ENCODE measurements at regions not wholly inside any gene's neighbourhood (a gene's known extent, or its start where the extent isn't known, plus 50 kb on each side); places are given as distances from the start of the nearest gene placed in this dataset.
"Not testable (repeated sequence)": the region's sequence is repeated elsewhere in the genome, so short reads cannot be mapped to it uniquely, and the experiment has no call there.

- DNase-seq: no peak
- no peak for ATAC-seq (replicated peaks in 1 of 4)
Measured at GRCh38 chr2:192952245-192952644, 757.5 kb upstream of the TMEFF2 start.

DNA sequence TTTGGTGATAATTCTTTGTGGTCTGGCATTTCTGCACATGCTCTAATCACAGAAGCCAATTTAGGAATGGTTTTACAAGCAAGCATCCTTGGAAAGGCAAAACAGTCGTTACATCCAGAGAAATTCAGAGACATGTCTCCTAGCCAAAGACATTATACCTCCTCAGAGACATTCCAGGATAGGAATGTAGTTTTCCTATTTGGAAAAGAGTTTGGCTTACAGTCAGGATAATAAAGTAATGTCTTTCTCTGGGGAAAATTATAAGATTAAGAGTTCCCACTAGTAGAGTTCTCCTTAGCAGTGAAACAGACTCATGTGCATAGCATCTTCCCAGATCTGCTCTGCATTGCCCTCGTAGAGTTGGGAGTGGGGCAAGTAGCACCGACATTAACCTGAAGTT is 753.6 kb upstream of the TMEFF2 start:
- Mint-ChIP-seq H3K36me3 (no peaks in the 10 kb centered on the region), H3K27me3 (no peaks in the 10 kb centered on the region), H3K27ac (no peak overlapping the region), H3K4me1 (no peaks in the 10 kb centered on the region), H3K4me3 (no peak overlapping the region), H3K9me3 (no peaks in the 10 kb centered on the region)
- no peaks in the 10 kb centered on the region for H3K36me3 ChIP-seq (ENCODE audit: control insufficient read depth in 2 of 2, extremely low read depth in 1 of 2, insufficient read depth in 1 of 2, low read length in 1 of 2)
- no peaks in the 10 kb centered on the region for H3K27me3 ChIP-seq (replicated peaks in 1 of 2; ENCODE audit: control insufficient read depth in 2 of 2, extremely low read depth in 1 of 2, insufficient read depth in 2 of 2, low read length in 1 of 2)
- WGBS (ENCODE audit: insufficient coverage): 80% methylated on average over 1 of the region's 3 CpGs
- POLR2A ChIA-PET: no interaction called here
- no peak overlapping the region for H3K4me3 ChIP-seq (ENCODE audit: control insufficient read depth in 1 of 2, extremely low read depth in 1 of 2, low read length in 1 of 2)
- ATAC-seq (replicated peaks in 1 of 4) (no peak), DNase-seq (no peak)
- no peaks in the 10 kb centered on the region for H3K9me3 ChIP-seq
- H3K4me1 ChIP-seq (ENCODE audit: control insufficient read depth in 1 of 2, extremely low read depth in 1 of 2, insufficient read depth in 2 of 2, low read length in 2 of 2): no peaks in the 10 kb centered on the region
- CTCF ChIA-PET: no interaction called here
- H3K27ac ChIP-seq (ENCODE audit: low read length): no peak overlapping the region

More at GRCh38 chr2:192952245-192952644, 757.5 kb upstream of the TMEFF2 start:
- Histone ChIP-seq H3K27me3 (replicated peaks in 1 of 2; ENCODE audit: control insufficient read depth in 2 of 2, extremely low read depth in 1 of 2, insufficient read depth in 2 of 2, low read length in 1 of 2) (no peaks in the 10 kb centered on the region), H3K36me3 (ENCODE audit: control insufficient read depth in 2 of 2, extremely low read depth in 1 of 2, insufficient read depth in 1 of 2, low read length in 1 of 2) (no peaks in the 10 kb centered on the region), H3K4me1 (ENCODE audit: control insufficient read depth in 1 of 2, extremely low read depth in 1 of 2, insufficient read depth in 2 of 2, low read length in 2 of 2) (no peaks in the 10 kb centered on the region), H3K27ac (ENCODE audit: low read length) (no peak overlapping the region), H3K4me3 (ENCODE audit: control insufficient read depth in 1 of 2, extremely low read depth in 1 of 2, low read length in 1 of 2) (no peak overlapping the region), H3K9me3 (no peaks in the 10 kb centered on the region)
- no peak overlapping the region for H3K4me3 Mint-ChIP-seq
- no peaks in the 10 kb centered on the region for H3K36me3 Mint-ChIP-seq
- WGBS (ENCODE audit: insufficient coverage): no CpG with 5 or more reads among the region's 2 CpGs
- POLR2A ChIA-PET: no interaction called here
- no peaks in the 10 kb centered on the region for H3K9me3 Mint-ChIP-seq
- no peaks in the 10 kb centered on the region for H3K4me1 Mint-ChIP-seq
- no peak overlapping the region for H3K27ac Mint-ChIP-seq
- CTCF ChIA-PET: no interaction called here
- no peaks in the 10 kb centered on the region for H3K27me3 Mint-ChIP-seq

DNA sequence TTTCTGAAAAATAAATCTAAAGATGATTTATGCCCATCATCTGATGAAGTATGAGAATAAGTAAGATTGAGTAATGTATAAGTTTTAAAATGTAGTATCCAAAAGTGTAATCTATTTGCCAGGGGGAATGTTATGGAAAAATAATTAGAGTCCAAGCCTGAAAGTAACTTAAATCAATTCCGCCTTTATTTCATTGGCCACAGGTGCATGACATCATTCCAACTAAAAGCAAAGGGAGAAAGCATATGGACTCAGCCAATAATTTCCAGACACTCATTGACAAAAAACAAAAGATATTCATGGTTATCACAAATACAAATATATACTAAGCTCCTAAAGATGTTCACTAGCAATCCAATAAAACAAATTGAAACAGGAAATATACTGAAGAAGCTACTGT is 752.6 kb upstream of the TMEFF2 start:
- Mint-ChIP-seq H3K4me3 (no peak overlapping the region), H3K27ac (no peak overlapping the region), H3K27me3 (no peaks in the 10 kb centered on the region), H3K36me3 (no peaks in the 10 kb centered on the region), H3K9me3 (peaks cover 0 to 6% (median 0%) of the 10 kb centered on the region in 3 donors), H3K4me1 (no peaks in the 10 kb centered on the region)
- WGBS (ENCODE audit: insufficient coverage): 100% methylated on average over 1 of the region's 1 CpG
- no peaks in the 10 kb centered on the region for H3K27me3 ChIP-seq (replicated peaks in 1 of 2; ENCODE audit: control insufficient read depth in 2 of 2, extremely low read depth in 1 of 2, insufficient read depth in 2 of 2, low read length in 1 of 2)
- no peaks in the 10 kb centered on the region for H3K36me3 ChIP-seq (ENCODE audit: control insufficient read depth in 2 of 2, extremely low read depth in 1 of 2, insufficient read depth in 1 of 2, low read length in 1 of 2)
- no peaks in the 10 kb centered on the region for H3K4me1 ChIP-seq (ENCODE audit: control insufficient read depth in 1 of 2, extremely low read depth in 1 of 2, insufficient read depth in 2 of 2, low read length in 2 of 2)
- no peak overlapping the region for H3K4me3 ChIP-seq (ENCODE audit: control insufficient read depth in 1 of 2, extremely low read depth in 1 of 2, low read length in 1 of 2)
- no peaks in the 10 kb centered on the region for H3K9me3 ChIP-seq
- POLR2A ChIA-PET: no interaction called here
- CTCF ChIA-PET: no interaction called here
- no peak overlapping the region for H3K27ac ChIP-seq (ENCODE audit: low read length)
- no peak for ATAC-seq (replicated peaks in 1 of 4)
- no peak for DNase-seq

- Mint-ChIP-seq H3K27ac (no peak overlapping the region), H3K4me1 (no peaks in the 10 kb centered on the region), H3K36me3 (no peaks in the 10 kb centered on the region), H3K27me3 (no peaks in the 10 kb centered on the region), H3K9me3 (peaks cover 2 to 24% (median 4%) of the 10 kb centered on the region in 3 donors), H3K4me3 (no peak overlapping the region)
- ChIA-PET CTCF (no interaction called here), POLR2A (no interaction called here)
- no peaks in the 10 kb centered on the region for H3K27me3 ChIP-seq (replicated peaks in 1 of 2; ENCODE audit: control insufficient read depth in 2 of 2, extremely low read depth in 1 of 2, insufficient read depth in 2 of 2, low read length in 1 of 2)
- no peaks in the 10 kb centered on the region for H3K36me3 ChIP-seq (ENCODE audit: control insufficient read depth in 2 of 2, extremely low read depth in 1 of 2, insufficient read depth in 1 of 2, low read length in 1 of 2)
- ATAC-seq (replicated peaks in 1 of 4): no peak
- no peak overlapping the region for H3K4me3 ChIP-seq (ENCODE audit: control insufficient read depth in 1 of 2, extremely low read depth in 1 of 2, low read length in 1 of 2)
- no peaks in the 10 kb centered on the region for H3K9me3 ChIP-seq
- H3K4me1 ChIP-seq (ENCODE audit: control insufficient read depth in 1 of 2, extremely low read depth in 1 of 2, insufficient read depth in 2 of 2, low read length in 2 of 2): no peaks in the 10 kb centered on the region
- DNase-seq: no peak
- H3K27ac ChIP-seq (ENCODE audit: low read length): no peak overlapping the region
- WGBS (ENCODE audit: insufficient coverage): no CpG with 5 or more reads among the region's 1 CpG
Measured at GRCh38 chr2:192940767-192941166, 746.0 kb upstream of the TMEFF2 start.

GRCh38 chr2:192932376-192932775 is 737.6 kb upstream of the TMEFF2 start:
- Histone ChIP-seq H3K4me1 (ENCODE audit: control insufficient read depth in 1 of 2, extremely low read depth in 1 of 2, insufficient read depth in 2 of 2, low read length in 2 of 2) (no peaks in the 10 kb centered on the region), H3K27ac (ENCODE audit: low read length) (no peak overlapping the region), H3K9me3 (no peaks in the 10 kb centered on the region), H3K4me3 (ENCODE audit: control insufficient read depth in 1 of 2, extremely low read depth in 1 of 2, low read length in 1 of 2) (no peak overlapping the region), H3K27me3 (replicated peaks in 1 of 2; ENCODE audit: control insufficient read depth in 2 of 2, extremely low read depth in 1 of 2, insufficient read depth in 2 of 2, low read length in 1 of 2) (no peaks in the 10 kb centered on the region), H3K36me3 (ENCODE audit: control insufficient read depth in 2 of 2, extremely low read depth in 1 of 2, insufficient read depth in 1 of 2, low read length in 1 of 2) (no peaks in the 10 kb centered on the region)
- Mint-ChIP-seq H3K9me3 (peaks cover 0 to 11% (median 4%) of the 10 kb centered on the region in 3 donors), H3K27me3 (no peaks in the 10 kb centered on the region), H3K4me3 (no peak overlapping the region), H3K27ac (no peak overlapping the region), H3K36me3 (no peaks in the 10 kb centered on the region), H3K4me1 (no peaks in the 10 kb centered on the region)
- no CpG with 5 or more reads among the region's 1 CpG for WGBS (ENCODE audit: insufficient coverage)
- ATAC-seq (replicated peaks in 1 of 4): no peak
- CTCF ChIA-PET: no interaction called here
- POLR2A ChIA-PET: no interaction called here
- DNase-seq: no peak

- H3K4me3 ChIP-seq (ENCODE audit: control insufficient read depth in 1 of 2, extremely low read depth in 1 of 2, low read length in 1 of 2); CTCF ChIA-PET; H3K4me1 Mint-ChIP-seq; H3K27ac ChIP-seq (ENCODE audit: low read length); DNase-seq; H3K36me3 Mint-ChIP-seq; POLR2A ChIA-PET; H3K27me3 Mint-ChIP-seq; H3K9me3 ChIP-seq; H3K4me3 Mint-ChIP-seq; H3K27ac Mint-ChIP-seq; H3K4me1 ChIP-seq (ENCODE audit: control insufficient read depth in 1 of 2, extremely low read depth in 1 of 2, insufficient read depth in 2 of 2, low read length in 2 of 2); H3K36me3 ChIP-seq (ENCODE audit: control insufficient read depth in 2 of 2, extremely low read depth in 1 of 2, insufficient read depth in 1 of 2, low read length in 1 of 2); H3K27me3 ChIP-seq (replicated peaks in 1 of 2; ENCODE audit: control insufficient read depth in 2 of 2, extremely low read depth in 1 of 2, insufficient read depth in 2 of 2, low read length in 1 of 2); ATAC-seq (replicated peaks in 1 of 4); H3K9me3 Mint-ChIP-seq: not testable (repeated sequence)
- WGBS (ENCODE audit: insufficient coverage): 87% methylated on average over 4 of the region's 4 CpGs
Measured at GRCh38 chr2:192921631-192922030, 726.9 kb upstream of the TMEFF2 start.

- POLR2A ChIA-PET: no interaction called here
Measured at GRCh38 chr2:192901446-192901845, 706.7 kb upstream of the TMEFF2 start.

More at GRCh38 chr2:192901446-192901845, 706.7 kb upstream of the TMEFF2 start:
- Histone ChIP-seq H3K4me3 (ENCODE audit: control insufficient read depth in 1 of 2, extremely low read depth in 1 of 2, low read length in 1 of 2) (no peak overlapping the region), H3K9me3 (no peaks in the 10 kb centered on the region), H3K27ac (ENCODE audit: low read length) (no peak overlapping the region), H3K4me1 (ENCODE audit: control insufficient read depth in 1 of 2, extremely low read depth in 1 of 2, insufficient read depth in 2 of 2, low read length in 2 of 2) (no peaks in the 10 kb centered on the region), H3K27me3 (replicated peaks in 1 of 2; ENCODE audit: control insufficient read depth in 2 of 2, extremely low read depth in 1 of 2, insufficient read depth in 2 of 2, low read length in 1 of 2) (no peaks in the 10 kb centered on the region), H3K36me3 (ENCODE audit: control insufficient read depth in 2 of 2, extremely low read depth in 1 of 2, insufficient read depth in 1 of 2, low read length in 1 of 2) (no peaks in the 10 kb centered on the region)
- DNase-seq: no peak
- H3K27ac Mint-ChIP-seq: no peak overlapping the region
- no peaks in the 10 kb centered on the region for H3K27me3 Mint-ChIP-seq
- no peaks in the 10 kb centered on the region for H3K36me3 Mint-ChIP-seq
- H3K4me3 Mint-ChIP-seq: no peak overlapping the region
- H3K9me3 Mint-ChIP-seq: peaks cover 0 to 7% (median 5%) of the 10 kb centered on the region in 3 donors
- no peak for ATAC-seq (replicated peaks in 1 of 4)
- CTCF ChIA-PET: interaction anchor here in 1 of 2 donors (0.6 kb wide), 1 partner anchor 868 kb away, joined by 3 read pairs; no protein-coding TSS in a partner anchor
- no peaks in the 10 kb centered on the region for H3K4me1 Mint-ChIP-seq

Measured in T-cell (primary cell).